ENCODE measurements at regions not wholly inside any gene's neighbourhood (a gene's known extent, or its start where the extent isn't known, plus 50 kb on each side); places are given as distances from the start of the nearest gene placed in this dataset.
A peak's percentile ranks its signal among the peaks of the same experiment; 100 is the strongest.

- no peaks in the 10 kb centered on the region for H3K36me3 ChIP-seq (ENCODE audit: low read depth)
- H3K27me3 ChIP-seq (ENCODE audit: insufficient read depth, poor library complexity, severe bottlenecking): no peaks in the 10 kb centered on the region
- H3K27ac ChIP-seq (ENCODE audit: poor library complexity, severe bottlenecking): no peak overlapping the region
- TF ChIP-seq CTCF (IDR thresholded peaks at IDR 0.05; ENCODE audit: poor library complexity, severe bottlenecking): no peak
- H3K4me1 ChIP-seq (ENCODE audit: insufficient read depth, poor library complexity, severe bottlenecking): no peaks in the 10 kb centered on the region
- no peak for ATAC-seq (ENCODE audit: low read depth)
- H3K9me3 ChIP-seq (ENCODE audit: severe bottlenecking): no peaks in the 10 kb centered on the region
- DNase-seq (ENCODE audit: low spot score): no peak
- no peak overlapping the region for H3K4me3 ChIP-seq (ENCODE audit: severe bottlenecking)
Observed at GRCh38 chr20:6388671-6389197, 265.9 kb upstream of the FERMT1 start.

DNA sequence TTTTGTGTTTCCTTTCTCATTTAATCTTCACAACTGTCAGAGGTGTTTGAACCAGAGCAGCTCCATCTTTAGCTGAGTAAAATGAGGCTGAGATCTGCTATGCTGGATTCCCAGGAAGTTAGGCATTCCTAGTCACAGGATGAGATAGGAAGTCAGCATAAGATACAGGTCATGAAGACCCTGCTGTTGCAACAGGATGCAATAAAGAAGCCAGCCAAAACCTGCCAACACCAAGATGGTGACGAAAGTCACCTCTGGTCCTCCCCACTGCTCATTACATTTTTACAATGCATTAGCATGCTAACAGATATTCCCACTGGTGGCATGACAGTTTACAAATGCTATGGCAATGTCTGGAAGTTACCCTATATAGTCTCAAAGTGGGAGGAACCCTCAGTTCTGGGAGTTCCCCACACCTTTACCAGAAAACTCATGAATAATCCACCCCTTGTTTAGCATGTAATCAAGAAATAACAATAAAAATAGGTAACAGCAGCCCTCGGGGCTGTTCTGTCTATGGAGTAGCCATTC lies 262.2 kb upstream of the FERMT1 start:
- no peak for TF ChIP-seq CTCF (IDR thresholded peaks at IDR 0.05; ENCODE audit: poor library complexity, severe bottlenecking)
- H3K27ac ChIP-seq (ENCODE audit: poor library complexity, severe bottlenecking): no peak overlapping the region
- DNase-seq (ENCODE audit: low spot score): no peak
- H3K27me3 ChIP-seq (ENCODE audit: insufficient read depth, poor library complexity, severe bottlenecking): no peaks in the 10 kb centered on the region
- H3K4me3 ChIP-seq (ENCODE audit: severe bottlenecking): no peak overlapping the region
- no peaks in the 10 kb centered on the region for H3K36me3 ChIP-seq (ENCODE audit: low read depth)
- H3K4me1 ChIP-seq (ENCODE audit: insufficient read depth, poor library complexity, severe bottlenecking): no peaks in the 10 kb centered on the region
- no peaks in the 10 kb centered on the region for H3K9me3 ChIP-seq (ENCODE audit: severe bottlenecking)
- ATAC-seq (ENCODE audit: low read depth): no peak

DNA sequence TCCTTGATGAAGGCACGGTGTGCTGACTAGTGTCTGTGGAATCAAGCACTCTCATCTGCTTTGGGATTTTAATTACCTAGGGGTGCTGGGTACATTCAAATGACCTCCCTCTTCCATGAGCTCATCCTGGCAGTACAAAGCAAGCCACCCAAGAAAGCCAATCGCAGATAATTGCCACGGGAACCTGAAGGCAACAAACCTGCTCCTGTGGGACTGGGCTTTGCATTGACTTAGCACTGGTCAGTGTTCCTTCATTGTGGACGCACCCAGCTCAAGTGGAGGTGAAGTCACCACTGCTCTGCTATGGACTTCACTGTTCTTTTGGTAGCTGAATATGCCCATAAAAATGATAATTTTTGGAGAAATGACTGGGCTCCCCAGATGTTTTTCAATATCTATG lies 261.6 kb upstream of the FERMT1 start:
- Histone ChIP-seq H3K4me3 (ENCODE audit: severe bottlenecking) (no peak overlapping the region), H3K36me3 (ENCODE audit: low read depth) (no peaks in the 10 kb centered on the region), H3K9me3 (ENCODE audit: severe bottlenecking) (no peaks in the 10 kb centered on the region), H3K4me1 (ENCODE audit: insufficient read depth, poor library complexity, severe bottlenecking) (no peaks in the 10 kb centered on the region), H3K27me3 (ENCODE audit: insufficient read depth, poor library complexity, severe bottlenecking) (no peaks in the 10 kb centered on the region), H3K27ac (ENCODE audit: poor library complexity, severe bottlenecking) (no peak overlapping the region)
- ATAC-seq (ENCODE audit: low read depth): no peak
- no peak for TF ChIP-seq CTCF (IDR thresholded peaks at IDR 0.05; ENCODE audit: poor library complexity, severe bottlenecking)
- no peak for DNase-seq (ENCODE audit: low spot score)

DNA sequence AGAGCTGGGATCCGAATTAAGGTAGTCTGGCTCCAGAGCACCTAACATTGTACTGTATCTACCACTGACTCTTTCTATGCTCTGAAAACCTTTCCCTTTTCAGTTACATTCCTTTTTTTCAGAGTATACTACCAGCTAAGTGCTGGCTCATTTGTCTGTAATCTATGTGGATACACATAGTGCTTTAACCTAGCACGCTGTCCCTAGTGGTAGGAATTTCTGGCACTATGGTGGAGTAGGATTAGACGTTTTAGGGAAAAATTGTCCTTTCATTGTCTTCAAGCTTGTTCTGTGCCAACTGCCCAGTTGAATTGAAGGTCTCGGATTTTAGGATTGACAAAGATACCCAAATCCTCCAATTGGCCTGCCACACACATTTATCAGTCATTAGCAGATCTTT lies 259.1 kb upstream of the FERMT1 start:
- Histone ChIP-seq H3K36me3 (ENCODE audit: low read depth) (no peaks in the 10 kb centered on the region), H3K4me3 (ENCODE audit: severe bottlenecking) (no peak overlapping the region), H3K27ac (ENCODE audit: poor library complexity, severe bottlenecking) (no peak overlapping the region), H3K9me3 (ENCODE audit: severe bottlenecking) (no peaks in the 10 kb centered on the region), H3K4me1 (ENCODE audit: insufficient read depth, poor library complexity, severe bottlenecking) (no peaks in the 10 kb centered on the region), H3K27me3 (ENCODE audit: insufficient read depth, poor library complexity, severe bottlenecking) (no peaks in the 10 kb centered on the region)
- ATAC-seq (ENCODE audit: low read depth) (peak; percentile 71), DNase-seq (ENCODE audit: low spot score) (no peak)
- TF ChIP-seq CTCF (IDR thresholded peaks at IDR 0.05; ENCODE audit: poor library complexity, severe bottlenecking): peak; percentile 54

- Histone ChIP-seq H3K4me3 (ENCODE audit: severe bottlenecking) (no peak overlapping the region), H3K4me1 (ENCODE audit: insufficient read depth, poor library complexity, severe bottlenecking) (no peaks in the 10 kb centered on the region), H3K27me3 (ENCODE audit: insufficient read depth, poor library complexity, severe bottlenecking) (no peaks in the 10 kb centered on the region), H3K27ac (ENCODE audit: poor library complexity, severe bottlenecking) (no peak overlapping the region), H3K36me3 (ENCODE audit: low read depth) (no peaks in the 10 kb centered on the region), H3K9me3 (ENCODE audit: severe bottlenecking) (no peaks in the 10 kb centered on the region)
- TF ChIP-seq CTCF (IDR thresholded peaks at IDR 0.05; ENCODE audit: poor library complexity, severe bottlenecking): no peak
- DNase-seq (ENCODE audit: low spot score) (no peak), ATAC-seq (ENCODE audit: low read depth) (no peak)
Observed at GRCh38 chr20:6362245-6362644, 239.4 kb upstream of the FERMT1 start.

Data from RWPE2 (cell line).